C4-2B (cell line): ENCODE measurements at regions not wholly inside any gene's neighbourhood (a gene's known extent, or its start where the extent isn't known, plus 50 kb on each side); places are given as distances from the start of the nearest gene placed in this dataset.

Experiments
- CTCF ChIP-seq: fragments of 450-650 bp; conservative IDR thresholded peaks from 2 replicates; pipeline ENCODE4 v1.5.1; 2017; ENCODE audit warnings: mild to moderate bottlenecking
- ZFX ChIP-seq: fragments of 450-650 bp; IDR thresholded peaks from 2 replicates; pipeline ENCODE4 v1.6.1; 2017

- TF ChIP-seq CTCF (no peak), ZFX (no peak)
These were observed 183.4 kb upstream of the CDH20 start for GRCh38 chr18:61149786-61150185.
